HEK293T (cell line): ENCODE measurements at regions not wholly inside any gene's neighbourhood (a gene's known extent, or its start where the extent isn't known, plus 50 kb on each side); places are given as distances from the start of the nearest gene placed in this dataset.

Experiments
- CTCF ChIA-PET: fragments of 350-600 bp; formaldehyde crosslinking; extraction: SDS; loops from one replicate; lab custom pipeline; 2021; ENCODE audit warnings: antibody characterized with exemption, inconsistent platforms; lab: Yijun Ruan, JAX
- POLR2A ChIA-PET: fragments of 350-600 bp; formaldehyde crosslinking; extraction: SDS; loops from one replicate; lab custom pipeline; 2020; ENCODE audit warnings: antibody characterized with exemption, inconsistent platforms; lab: Yijun Ruan, JAX
- DNase-seq: peaks from one replicate; pipeline ENCODE4 v3.0.0; 2012; ENCODE audit warnings: mixed read lengths; ENCODE audit errors: extremely low spot score
- ARNT ChIP-seq: fragments of 450-650 bp; IDR thresholded peaks from 2 replicates; pipeline ENCODE4 v1.6.1; 2017; ENCODE audit warnings: mild to moderate bottlenecking
- BHLHE40 ChIP-seq: fragments of 450-650 bp; IDR thresholded peaks from 2 replicates; pipeline ENCODE4 v1.6.1; 2016; ENCODE audit warnings: mild to moderate bottlenecking, moderate library complexity, borderline replicate concordance
- CTBP1 ChIP-seq: fragments of 450-650 bp; IDR thresholded peaks from 2 replicates; pipeline ENCODE4 v1.6.1; 2016; ENCODE audit warnings: borderline replicate concordance
- ELF4 ChIP-seq: fragments of 450-650 bp; IDR thresholded peaks from 2 replicates; pipeline ENCODE4 v1.6.1; 2017; ENCODE audit warnings: antibody characterized with exemption
- FOXA1 ChIP-seq: fragments of 450-650 bp; IDR thresholded peaks from 2 replicates; pipeline ENCODE4 v1.6.1; 2016; ENCODE audit warnings: mild to moderate bottlenecking
- FOXK2 ChIP-seq: fragments of 450-650 bp; IDR thresholded peaks from 2 replicates; pipeline ENCODE4 v1.6.1; 2016; ENCODE audit warnings: mild to moderate bottlenecking
- FOXM1 ChIP-seq: fragments of 450-650 bp; IDR thresholded peaks from 2 replicates; pipeline ENCODE4 v1.6.1; 2017; ENCODE audit warnings: mild to moderate bottlenecking, borderline replicate concordance
- HDGF ChIP-seq: fragments of 450-650 bp; IDR thresholded peaks from 2 replicates; pipeline ENCODE4 v1.6.1; 2017; ENCODE audit warnings: antibody characterized with exemption, borderline replicate concordance
- L3MBTL2 ChIP-seq: fragments of 450-650 bp; conservative IDR thresholded peaks from 2 replicates; pipeline ENCODE4 v1.6.1; 2016; ENCODE audit warnings: mild to moderate bottlenecking
- LEF1 ChIP-seq: fragments of 450-650 bp; IDR thresholded peaks from 2 replicates; pipeline ENCODE4 v1.6.1; 2017; ENCODE audit warnings: mild to moderate bottlenecking, borderline replicate concordance
- NFRKB ChIP-seq: fragments of 450-650 bp; IDR thresholded peaks from 2 replicates; pipeline ENCODE4 v1.6.1; 2016; ENCODE audit warnings: mild to moderate bottlenecking, moderate library complexity
- PKNOX1 ChIP-seq: fragments of 450-650 bp; IDR thresholded peaks from 2 replicates; pipeline ENCODE4 v1.6.1; 2016
- SP1 ChIP-seq: fragments of 450-650 bp; IDR thresholded peaks from 2 replicates; pipeline ENCODE4 v1.6.1; 2017
- SUZ12 ChIP-seq: fragments of 450-650 bp; IDR thresholded peaks from 2 replicates; pipeline ENCODE4 v1.6.1; 2016; ENCODE audit warnings: mild to moderate bottlenecking
- TARDBP ChIP-seq: fragments of 450-650 bp; IDR thresholded peaks from 2 replicates; pipeline ENCODE4 v1.6.1; 2016
- ZNF384 ChIP-seq: fragments of 450-650 bp; IDR thresholded peaks from 2 replicates; pipeline ENCODE4 v1.6.1; 2016

- ChIA-PET POLR2A (no interaction called here), CTCF (no interaction called here)
Measured at GRCh38 chr14:101410126-101410525, 151.2 kb upstream of the DIO3 start.

GRCh38 chr14:101411151-101411550, 150.1 kb upstream of the DIO3 start:
- no peak for DNase-seq
- ChIA-PET CTCF (interaction anchor here (0.7 kb wide), 1 partner anchor 9 kb away, joined by 3 read pairs; no protein-coding TSS in a partner anchor), POLR2A (no interaction called here)
- TF ChIP-seq CTBP1 (no peak), ZNF384 (no peak), ARNT (no peak), FOXM1 (no peak), FOXK2 (no peak), SUZ12 (no peak), NFRKB (no peak), PKNOX1 (no peak), HDGF (no peak), L3MBTL2 (no peak), LEF1 (no peak), FOXA1 (no peak)

More at GRCh38 chr14:101410126-101410525, 151.2 kb upstream of the DIO3 start:
- no peak for DNase-seq
- TF ChIP-seq HDGF: no peak
- TF ChIP-seq NFRKB: no peak
- TF ChIP-seq CTBP1: no peak
- TF ChIP-seq LEF1: no peak
- TF ChIP-seq SUZ12: no peak
- TF ChIP-seq L3MBTL2: no peak
- TF ChIP-seq ARNT: no peak
- TF ChIP-seq BHLHE40: no peak

- ChIA-PET POLR2A (no interaction called here), CTCF (no interaction called here)
- no peak for DNase-seq
- no peak for TF ChIP-seq HDGF
- no peak for TF ChIP-seq FOXM1
- no peak for TF ChIP-seq SP1
- TF ChIP-seq BHLHE40: no peak
- TF ChIP-seq PKNOX1: no peak
Measured at GRCh38 chr14:101411779-101412178, 149.5 kb upstream of the DIO3 start.

- CTCF ChIA-PET: no interaction called here
- POLR2A ChIA-PET: no interaction called here
- no peak for DNase-seq
- no peak for TF ChIP-seq HDGF
- TF ChIP-seq ARNT: no peak
- no peak for TF ChIP-seq TARDBP
- no peak for TF ChIP-seq FOXK2
- TF ChIP-seq SP1: no peak
- TF ChIP-seq L3MBTL2: no peak
- TF ChIP-seq LEF1: no peak
- no peak for TF ChIP-seq BHLHE40
Measured at GRCh38 chr14:101412739-101413138, 148.6 kb upstream of the DIO3 start.

GRCh38 chr14:101417434-101417833, 143.9 kb upstream of the DIO3 start:
- DNase-seq: no peak
- POLR2A ChIA-PET: no interaction called here

GRCh38 chr14:101418601-101419000, 142.7 kb upstream of the DIO3 start:
- no peak for TF ChIP-seq ARNT
- TF ChIP-seq BHLHE40: no peak
- TF ChIP-seq SUZ12: no peak
- TF ChIP-seq SP1: no peak
- TF ChIP-seq FOXK2: no peak
- no peak for TF ChIP-seq TARDBP
- no peak for TF ChIP-seq ELF4
- no peak for TF ChIP-seq LEF1
- TF ChIP-seq PKNOX1: no peak
- no peak for TF ChIP-seq ZNF384
- TF ChIP-seq NFRKB: no peak
- no peak for TF ChIP-seq FOXM1
- TF ChIP-seq HDGF: no peak
- no peak for DNase-seq
- CTCF ChIA-PET: no interaction called here
- POLR2A ChIA-PET: no interaction called here

More at GRCh38 chr14:101417434-101417833, 143.9 kb upstream of the DIO3 start:
- TF ChIP-seq L3MBTL2: no peak
- TF ChIP-seq FOXK2: no peak
- no peak for TF ChIP-seq ARNT
- no peak for TF ChIP-seq CTBP1
- TF ChIP-seq ELF4: no peak
- TF ChIP-seq BHLHE40: no peak
- no peak for TF ChIP-seq NFRKB
- TF ChIP-seq LEF1: no peak
- no peak for TF ChIP-seq ZNF384
- no peak for TF ChIP-seq TARDBP
- TF ChIP-seq PKNOX1: no peak
- no peak for TF ChIP-seq FOXM1
- TF ChIP-seq HDGF: no peak
- no peak for TF ChIP-seq FOXA1
- no peak for TF ChIP-seq SP1
- no peak for TF ChIP-seq SUZ12
- CTCF ChIA-PET: no interaction called here
